DMS53 (cell line): ENCODE measurements at regions not wholly inside any gene's neighbourhood (a gene's known extent, or its start where the extent isn't known, plus 50 kb on each side); places are given as distances from the start of the nearest gene placed in this dataset.
A peak's percentile ranks its signal among the peaks of the same experiment; 100 is the strongest.
"Not testable (repeated sequence)": the region's sequence is repeated elsewhere in the genome, so short reads cannot be mapped to it uniquely, and the experiment has no call there.

Source experiments
- DNase-seq: peaks from one replicate; lab custom pipeline; 2025; lab: John Stamatoyannopoulos, UW

- DNase-seq: no peak
Observed at GRCh38 chr3:127071597-127072001, 88.7 kb downstream of the PLXNA1 start.

GRCh38 chr3:127072221-127072771 is 89.4 kb downstream of the PLXNA1 start:
- DNase-seq: no peak

GRCh38 chr3:127072971-127073783 is 90.3 kb downstream of the PLXNA1 start:
- no peak for DNase-seq

- DNase-seq: no peak
Observed at GRCh38 chr3:127073941-127074820, 91.3 kb downstream of the PLXNA1 start.

- DNase-seq: peak; percentile 65
Observed at GRCh38 chr3:127074900-127075360, 92.0 kb downstream of the PLXNA1 start.

- DNase-seq: not testable (repeated sequence)
Observed at GRCh38 chr3:127076166-127076992, 93.5 kb downstream of the PLXNA1 start.

GRCh38 chr3:127077068-127077467 is 94.2 kb downstream of the PLXNA1 start:
- no peak for DNase-seq

GRCh38 chr3:127077505-127078064 is 94.7 kb downstream of the PLXNA1 start:
- DNase-seq: no peak

GRCh38 chr3:127078626-127079025 is 95.7 kb downstream of the PLXNA1 start:
- DNase-seq: no peak

- DNase-seq: no peak
Observed at GRCh38 chr3:127079211-127079610, 96.3 kb downstream of the PLXNA1 start.

GRCh38 chr3:127081001-127081720 is 98.2 kb downstream of the PLXNA1 start:
- DNase-seq: no peak

GRCh38 chr3:127082066-127082465 is 99.2 kb downstream of the PLXNA1 start:
- DNase-seq: no peak

- DNase-seq: no peak
Observed at GRCh38 chr3:127083778-127084397, 101.0 kb downstream of the PLXNA1 start.

- no peak for DNase-seq
Observed at GRCh38 chr3:127084401-127084990, 101.6 kb downstream of the PLXNA1 start.

GRCh38 chr3:127085576-127085975 is 102.7 kb downstream of the PLXNA1 start:
- no peak for DNase-seq

GRCh38 chr3:127086591-127086990 is 103.7 kb downstream of the PLXNA1 start:
- not testable (repeated sequence) for DNase-seq

GRCh38 chr3:127087441-127087840 is 104.5 kb downstream of the PLXNA1 start:
- no peak for DNase-seq

GRCh38 chr3:127088511-127089351 is 104.2 kb upstream of the PRR23E start:
- no peak for DNase-seq
